ENCODE measurements at regions not wholly inside any gene's neighbourhood (a gene's known extent, or its start where the extent isn't known, plus 50 kb on each side); places are given as distances from the start of the nearest gene placed in this dataset.

- no peak overlapping the region for H3K27ac Mint-ChIP-seq
Measured at GRCh38 chr1:2875707-2876561, 74.4 kb upstream of the TTC34 start.

GRCh38 chr1:2876846-2877245 lies 75.4 kb upstream of the TTC34 start:
- ATAC-seq = no peak
- Mint-ChIP-seq H3K4me3 (no peak overlapping the region), H3K27ac (no peak overlapping the region), H3K4me1 (no peaks in the 10 kb centered on the region), H3K36me3 (peaks cover 7% of the 10 kb centered on the region), H3K9me3 (peaks cover 6% of the 10 kb centered on the region), H3K27me3 (peaks cover 24% of the 10 kb centered on the region)

More at GRCh38 chr1:2875707-2876561, 74.4 kb upstream of the TTC34 start:
- Mint-ChIP-seq H3K36me3 (peaks cover 7% of the 10 kb centered on the region), H3K4me3 (no peak overlapping the region), H3K4me1 (no peaks in the 10 kb centered on the region), H3K27me3 (peaks cover 24% of the 10 kb centered on the region), H3K9me3 (peaks cover 12% of the 10 kb centered on the region)
- no peak for ATAC-seq

- ATAC-seq = no peak
- Mint-ChIP-seq H3K27ac (no peak overlapping the region), H3K27me3 (peaks cover 24% of the 10 kb centered on the region)
Measured at GRCh38 chr1:2877391-2877790, 75.9 kb upstream of the TTC34 start.

GRCh38 chr1:2878591-2878990 lies 77.1 kb upstream of the TTC34 start:
- Mint-ChIP-seq H3K9me3 (no peaks in the 10 kb centered on the region), H3K36me3 (no peaks in the 10 kb centered on the region), H3K27me3 (peaks cover 24% of the 10 kb centered on the region), H3K4me3 (no peak overlapping the region), H3K27ac (no peak overlapping the region), H3K4me1 (no peaks in the 10 kb centered on the region)
- no peak for ATAC-seq

More at GRCh38 chr1:2877391-2877790, 75.9 kb upstream of the TTC34 start:
- peaks cover 7% of the 10 kb centered on the region for H3K36me3 Mint-ChIP-seq
- no peak overlapping the region for H3K4me3 Mint-ChIP-seq
- no peaks in the 10 kb centered on the region for H3K4me1 Mint-ChIP-seq
- H3K9me3 Mint-ChIP-seq = peaks cover 6% of the 10 kb centered on the region

GRCh38 chr1:2879026-2879425 lies 77.5 kb upstream of the TTC34 start:
- H3K27ac Mint-ChIP-seq = no peak overlapping the region
- H3K27me3 Mint-ChIP-seq = peaks cover 24% of the 10 kb centered on the region
- no peak for ATAC-seq

GRCh38 chr1:2879591-2879990 lies 78.1 kb upstream of the TTC34 start:
- Mint-ChIP-seq H3K27me3 (peaks cover 24% of the 10 kb centered on the region), H3K27ac (no peak overlapping the region), H3K4me3 (no peak overlapping the region), H3K9me3 (no peaks in the 10 kb centered on the region), H3K4me1 (no peaks in the 10 kb centered on the region), H3K36me3 (no peaks in the 10 kb centered on the region)
- no peak for ATAC-seq

More at GRCh38 chr1:2879026-2879425, 77.5 kb upstream of the TTC34 start:
- H3K4me3 Mint-ChIP-seq = no peak overlapping the region
- no peaks in the 10 kb centered on the region for H3K36me3 Mint-ChIP-seq
- H3K9me3 Mint-ChIP-seq = no peaks in the 10 kb centered on the region
- no peaks in the 10 kb centered on the region for H3K4me1 Mint-ChIP-seq

- Mint-ChIP-seq H3K27me3 (peaks cover 29% of the 10 kb centered on the region), H3K27ac (no peak overlapping the region), H3K4me3 (no peak overlapping the region), H3K4me1 (no peaks in the 10 kb centered on the region), H3K36me3 (no peaks in the 10 kb centered on the region), H3K9me3 (no peaks in the 10 kb centered on the region)
- ATAC-seq = no peak
Measured at GRCh38 chr1:2880086-2880485, 78.6 kb upstream of the TTC34 start.

GRCh38 chr1:2880812-2881295 lies 79.4 kb upstream of the TTC34 start:
- ATAC-seq = no peak
- Mint-ChIP-seq H3K27me3 (peaks cover 37% of the 10 kb centered on the region), H3K4me1 (no peaks in the 10 kb centered on the region), H3K27ac (no peak overlapping the region), H3K9me3 (no peaks in the 10 kb centered on the region), H3K4me3 (no peak overlapping the region), H3K36me3 (no peaks in the 10 kb centered on the region)

GRCh38 chr1:2881556-2881955 lies 80.1 kb upstream of the TTC34 start:
- no peak for ATAC-seq
- peaks cover 44% of the 10 kb centered on the region for H3K27me3 Mint-ChIP-seq
- H3K36me3 Mint-ChIP-seq = no peaks in the 10 kb centered on the region
- H3K9me3 Mint-ChIP-seq = no peaks in the 10 kb centered on the region
- no peaks in the 10 kb centered on the region for H3K4me1 Mint-ChIP-seq
- no peak overlapping the region for H3K27ac Mint-ChIP-seq
- H3K4me3 Mint-ChIP-seq = no peak overlapping the region

GRCh38 chr1:2882966-2883696 lies 81.6 kb upstream of the TTC34 start:
- no peaks in the 10 kb centered on the region for H3K36me3 Mint-ChIP-seq
- ATAC-seq = no peak

GRCh38 chr1:2885001-2885400 lies 83.5 kb upstream of the TTC34 start:
- peaks cover 16% of the 10 kb centered on the region for H3K4me1 Mint-ChIP-seq
- no peak overlapping the region for H3K4me3 Mint-ChIP-seq
- H3K9me3 Mint-ChIP-seq = no peaks in the 10 kb centered on the region
- H3K27me3 Mint-ChIP-seq = peaks cover 59% of the 10 kb centered on the region
- H3K36me3 Mint-ChIP-seq = no peaks in the 10 kb centered on the region
- H3K27ac Mint-ChIP-seq = no peak overlapping the region
- no peak for ATAC-seq

More at GRCh38 chr1:2882966-2883696, 81.6 kb upstream of the TTC34 start:
- Mint-ChIP-seq H3K4me1 (peaks cover 7% of the 10 kb centered on the region), H3K4me3 (no peak overlapping the region), H3K27me3 (peaks cover 47% of the 10 kb centered on the region), H3K9me3 (no peaks in the 10 kb centered on the region), H3K27ac (no peak overlapping the region)

- Mint-ChIP-seq H3K36me3 (no peaks in the 10 kb centered on the region), H3K9me3 (no peaks in the 10 kb centered on the region), H3K4me3 (no peak overlapping the region), H3K27me3 (peaks cover 56% of the 10 kb centered on the region), H3K27ac (no peak overlapping the region), H3K4me1 (peaks cover 16% of the 10 kb centered on the region)
- ATAC-seq = peak; percentile 2
Measured at GRCh38 chr1:2886631-2887030, 85.1 kb upstream of the TTC34 start.

GRCh38 chr1:2887941-2888855 lies 86.7 kb upstream of the TTC34 start:
- no peak overlapping the region for H3K4me3 Mint-ChIP-seq
- H3K36me3 Mint-ChIP-seq = no peaks in the 10 kb centered on the region
- H3K4me1 Mint-ChIP-seq = peaks cover 16% of the 10 kb centered on the region
- H3K27me3 Mint-ChIP-seq = peaks cover 56% of the 10 kb centered on the region
- no peaks in the 10 kb centered on the region for H3K9me3 Mint-ChIP-seq
- no peak for ATAC-seq
- H3K27ac Mint-ChIP-seq = no peak overlapping the region

- no peak overlapping the region for H3K27ac Mint-ChIP-seq
- no peak for ATAC-seq
- H3K36me3 Mint-ChIP-seq = no peaks in the 10 kb centered on the region
- H3K9me3 Mint-ChIP-seq = no peaks in the 10 kb centered on the region
- no peak overlapping the region for H3K4me3 Mint-ChIP-seq
- H3K4me1 Mint-ChIP-seq = peaks cover 16% of the 10 kb centered on the region
- peaks cover 48% of the 10 kb centered on the region for H3K27me3 Mint-ChIP-seq
Measured at GRCh38 chr1:2890221-2890850, 88.8 kb upstream of the TTC34 start.

Measured in stimulated activated memory B cell treated with anti-CD40 and anti-IgM and Interleukin-4, amounts not matched to agents 10 μg/mL and 1 μg/mL and 100 μg/mL, for 72 hours (primary cell).